HG02759 (cell line): ENCODE measurements at regions not wholly inside any gene's neighbourhood (a gene's known extent, or its start where the extent isn't known, plus 50 kb on each side); places are given as distances from the start of the nearest gene placed in this dataset.
"Not testable (repeated sequence)": the region's sequence is repeated elsewhere in the genome, so short reads cannot be mapped to it uniquely, and the experiment has no call there.

ENCODE experiments used
- ATAC-seq: cut with Tn5 transposase; IDR thresholded peaks from one replicate; pipeline ENCODE4 v1.9.1; 2021; ENCODE audit warnings: mild to moderate bottlenecking, moderate library complexity; ENCODE audit not compliant: unreplicated experiment

DNA sequence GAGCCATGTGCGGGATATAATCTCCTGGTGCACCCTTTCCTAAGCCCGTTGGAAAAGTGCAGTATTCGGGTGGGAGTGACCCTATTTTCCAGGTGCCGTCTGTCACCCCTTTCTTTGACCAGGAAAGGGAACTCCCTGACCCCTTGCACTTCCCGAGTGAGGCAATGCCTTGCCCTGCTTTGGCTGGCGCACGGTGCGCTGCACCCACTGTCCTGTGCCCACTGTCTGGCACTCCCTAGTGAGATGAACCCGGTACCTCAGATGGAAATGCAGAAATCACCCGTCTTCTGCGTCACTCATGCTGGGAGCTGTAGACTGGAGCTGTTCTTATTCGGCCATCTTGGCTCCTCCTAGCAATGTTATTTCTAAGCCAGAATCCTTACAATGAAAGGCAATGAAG, 121.1 kb downstream of the TAF11L14 start:
- not testable (repeated sequence) for ATAC-seq

DNA sequence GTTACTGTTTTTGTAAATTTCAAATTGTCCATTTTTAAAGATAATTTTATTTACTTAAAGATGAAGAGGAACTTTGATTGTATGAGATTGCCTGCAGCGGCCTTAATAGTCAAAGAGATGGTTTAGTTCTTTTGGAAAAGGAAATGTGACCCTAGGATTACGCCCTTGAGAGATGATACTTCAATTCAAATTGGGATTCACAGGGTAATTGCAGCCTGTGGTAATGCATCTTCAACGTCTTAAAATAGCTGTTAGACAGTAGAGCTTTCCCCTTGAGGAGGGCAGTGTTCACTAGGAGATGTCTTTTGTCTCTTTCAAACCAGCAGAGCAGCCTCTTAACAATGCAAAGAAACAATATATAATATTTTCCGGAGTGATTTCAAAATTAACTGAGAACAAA, 127.1 kb downstream of the TAF11L14 start:
- ATAC-seq, result no peak

DNA sequence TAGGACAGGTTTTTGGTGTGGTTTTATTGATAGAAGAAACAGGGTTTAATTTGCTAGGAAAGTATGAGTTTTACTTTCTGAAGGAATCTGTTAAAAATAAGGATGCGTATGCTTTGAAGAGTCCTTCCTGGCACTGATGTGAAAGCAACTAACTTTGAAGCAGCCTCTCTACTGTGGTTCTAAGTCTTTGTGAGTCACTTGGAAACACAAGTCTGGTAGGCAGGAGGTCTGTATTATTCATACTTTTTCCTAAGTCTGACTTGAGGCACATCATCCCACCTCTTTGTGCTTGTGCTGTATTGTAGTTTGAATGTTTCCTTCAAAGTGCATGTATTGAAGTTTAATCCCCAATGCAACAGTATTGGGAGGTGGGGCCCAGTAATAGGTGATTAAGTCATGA, 129.0 kb downstream of the TAF11L14 start:
- no peak for ATAC-seq

DNA sequence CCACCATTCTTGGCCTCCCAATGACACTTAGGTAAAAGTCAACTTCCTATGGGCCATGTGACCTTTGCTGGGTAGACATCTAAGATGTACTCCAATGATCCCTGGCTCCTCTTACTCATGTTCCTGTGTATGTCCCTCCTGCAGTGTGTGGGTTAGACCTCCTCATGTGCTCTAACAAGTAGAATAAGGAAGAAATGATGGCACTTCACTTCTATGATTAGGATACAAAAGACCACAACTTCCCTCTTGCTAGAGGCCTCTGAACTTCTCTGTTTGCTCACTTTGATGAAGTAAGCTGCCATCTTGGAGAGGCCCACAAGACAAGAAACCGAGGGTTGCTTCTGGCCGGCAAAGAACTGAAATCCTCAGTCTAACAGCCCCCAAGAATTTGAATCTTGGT, 131.8 kb downstream of the TAF11L14 start:
- ATAC-seq, result no peak

DNA sequence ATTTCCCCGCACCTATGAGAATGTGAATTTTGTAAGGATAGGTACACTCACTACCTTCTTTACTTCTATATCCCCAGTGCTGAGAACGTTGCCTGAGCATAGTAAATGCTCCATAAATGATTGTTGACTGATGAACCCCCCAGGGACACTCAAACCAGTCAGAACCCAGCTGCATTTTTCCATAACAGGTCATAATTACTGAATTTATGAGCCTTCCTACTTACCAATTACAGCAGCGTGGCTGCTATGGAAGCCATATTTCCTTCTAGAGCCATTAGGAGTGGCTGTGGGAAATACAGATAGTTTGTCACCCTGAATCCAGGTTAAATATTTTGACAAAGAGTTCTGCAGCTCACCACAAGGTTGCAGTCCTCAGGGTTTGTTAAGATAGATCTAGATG, 135.0 kb downstream of the TAF11L14 start:
- ATAC-seq, result no peak

- no peak for ATAC-seq
Observed at GRCh38 chr5:17772232-17772631, 138.0 kb downstream of the TAF11L14 start.

DNA sequence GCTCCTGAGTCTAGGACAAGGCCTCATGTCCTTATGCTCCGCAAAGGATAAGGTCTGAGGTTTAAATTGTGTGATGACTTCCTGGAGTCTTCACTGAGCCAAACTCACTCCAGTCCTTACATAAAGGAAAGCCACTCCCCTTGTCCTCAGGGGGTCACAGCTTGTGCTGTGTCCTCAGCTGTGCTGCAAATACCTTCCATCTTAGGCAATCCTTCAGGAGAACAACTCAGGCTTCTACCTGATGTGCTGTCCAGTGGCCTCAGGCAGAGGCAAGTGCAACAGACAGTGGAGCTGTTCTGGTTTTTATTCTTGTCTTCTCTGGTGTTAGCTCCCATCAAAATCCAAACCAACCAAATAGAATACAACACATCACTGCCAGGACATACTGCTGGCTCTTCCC, 151.5 kb downstream of the TAF11L14 start:
- ATAC-seq, result no peak

GRCh38 chr5:17788351-17788750, 154.1 kb downstream of the TAF11L14 start:
- ATAC-seq, result no peak

DNA sequence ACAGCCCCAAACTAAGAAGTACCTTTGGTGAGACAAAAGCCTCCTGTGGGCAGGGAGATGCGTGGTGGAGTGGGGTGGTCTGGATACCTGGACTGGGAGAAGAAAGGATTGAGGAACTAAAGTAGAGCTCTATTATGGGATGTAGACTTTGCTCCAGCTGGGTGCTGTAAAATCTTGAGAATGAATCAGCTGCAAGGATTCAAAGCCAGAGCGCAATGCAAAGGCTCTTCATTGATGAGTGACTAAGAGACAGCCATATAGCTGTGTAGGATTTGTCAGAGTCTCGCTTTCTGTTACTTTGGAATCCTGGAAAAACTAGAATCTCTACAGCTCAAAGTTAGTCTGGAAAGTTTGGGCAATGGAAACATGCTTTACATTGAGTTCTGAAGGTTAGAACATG, 159.9 kb downstream of the TAF11L14 start:
- ATAC-seq, result no peak

- ATAC-seq, result no peak
Observed at GRCh38 chr5:17794815-17795214, 160.6 kb downstream of the TAF11L14 start.

- no peak for ATAC-seq
Observed at GRCh38 chr5:17796142-17796541, 161.9 kb downstream of the TAF11L14 start.

DNA sequence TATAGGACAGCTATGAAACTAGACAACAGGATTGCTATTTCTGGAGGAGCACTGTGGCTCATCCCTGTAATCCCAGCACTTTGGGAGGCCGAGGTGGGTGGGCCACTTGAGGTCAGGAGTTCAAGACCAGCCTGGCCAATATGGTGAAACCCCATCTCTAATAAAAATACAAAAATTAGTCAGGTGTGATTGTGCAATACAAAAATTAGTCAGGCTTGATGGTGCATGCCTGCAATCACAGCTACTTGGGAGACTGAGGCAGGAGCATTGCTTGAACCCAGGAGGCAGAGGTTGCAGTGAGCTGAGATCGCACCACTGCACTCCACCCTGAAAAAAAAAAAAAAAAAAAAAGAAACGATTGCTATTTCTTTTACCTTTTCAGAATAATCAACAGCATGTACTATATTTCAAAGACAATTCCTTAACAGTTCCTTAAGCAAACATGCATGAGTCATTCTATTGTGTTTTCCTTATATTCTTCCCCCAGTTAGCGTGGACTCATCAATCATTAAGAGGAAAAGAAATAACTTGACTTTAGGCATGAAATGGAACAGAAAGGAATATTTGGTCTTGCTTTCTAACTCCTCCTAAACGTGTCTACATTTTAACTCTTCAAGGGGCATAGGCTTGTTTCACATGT, 162.6 kb downstream of the TAF11L14 start:
- no peak for ATAC-seq

- ATAC-seq, result no peak
Observed at GRCh38 chr5:17799521-17799920, 165.3 kb downstream of the TAF11L14 start.

DNA sequence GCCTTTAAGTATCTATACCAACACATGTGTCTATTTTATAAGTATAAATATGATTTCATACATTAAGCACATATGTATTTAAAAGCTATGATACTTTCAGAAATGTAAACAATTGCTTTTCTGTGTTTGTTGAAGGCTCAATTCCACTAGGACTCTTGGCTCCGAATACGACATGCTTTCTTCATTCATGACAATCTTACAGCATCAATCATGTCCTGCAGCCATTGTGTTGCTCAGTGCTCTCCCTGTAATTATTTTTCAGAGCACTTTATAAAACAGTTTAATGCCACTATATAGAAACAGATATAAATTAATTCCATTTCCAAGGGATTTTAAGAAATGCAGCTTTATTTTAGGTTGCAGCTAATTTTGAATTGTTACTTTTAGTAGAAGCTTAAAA, 167.3 kb downstream of the TAF11L14 start:
- no peak for ATAC-seq

DNA sequence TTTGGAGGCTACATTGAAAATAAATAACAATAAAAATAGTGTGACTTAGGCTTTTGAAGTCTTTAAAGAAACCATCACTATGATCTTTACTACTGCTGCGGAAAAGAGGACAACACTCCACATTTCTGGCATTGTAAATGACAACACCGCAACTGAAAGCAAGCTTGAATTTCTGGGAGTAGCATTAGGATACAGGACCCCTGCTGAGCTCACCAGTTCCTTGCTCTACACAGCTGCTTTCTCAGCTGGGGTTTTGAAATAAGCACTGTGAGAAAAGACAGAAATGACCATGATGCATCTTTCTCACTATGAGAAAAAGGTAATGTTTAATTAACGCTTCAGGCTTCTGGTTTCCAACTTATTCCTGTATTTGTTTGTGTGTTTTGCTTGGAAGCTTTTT, 168.0 kb downstream of the TAF11L14 start:
- no peak for ATAC-seq

DNA sequence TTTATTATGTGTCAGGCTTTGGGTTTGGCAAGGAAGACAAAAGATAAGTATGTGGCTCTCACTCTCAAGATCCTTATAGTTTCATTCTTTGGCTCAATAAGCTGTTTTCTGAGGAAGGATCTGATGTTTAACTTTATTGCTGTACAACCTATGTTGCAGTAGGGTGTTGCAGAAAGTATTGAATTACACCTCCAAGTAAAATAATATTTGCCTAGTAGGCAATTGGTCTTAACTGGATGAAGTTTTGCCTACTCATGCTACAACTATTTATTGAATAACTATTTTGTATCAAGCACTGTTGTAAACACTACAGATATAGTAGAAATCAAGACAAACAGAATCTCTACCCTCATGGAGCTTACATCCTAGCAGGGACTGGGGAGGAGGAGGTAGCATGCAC, 169.7 kb downstream of the TAF11L14 start:
- ATAC-seq, result no peak

GRCh38 chr5:17805227-17805825, 171.1 kb downstream of the TAF11L14 start:
- no peak for ATAC-seq

DNA sequence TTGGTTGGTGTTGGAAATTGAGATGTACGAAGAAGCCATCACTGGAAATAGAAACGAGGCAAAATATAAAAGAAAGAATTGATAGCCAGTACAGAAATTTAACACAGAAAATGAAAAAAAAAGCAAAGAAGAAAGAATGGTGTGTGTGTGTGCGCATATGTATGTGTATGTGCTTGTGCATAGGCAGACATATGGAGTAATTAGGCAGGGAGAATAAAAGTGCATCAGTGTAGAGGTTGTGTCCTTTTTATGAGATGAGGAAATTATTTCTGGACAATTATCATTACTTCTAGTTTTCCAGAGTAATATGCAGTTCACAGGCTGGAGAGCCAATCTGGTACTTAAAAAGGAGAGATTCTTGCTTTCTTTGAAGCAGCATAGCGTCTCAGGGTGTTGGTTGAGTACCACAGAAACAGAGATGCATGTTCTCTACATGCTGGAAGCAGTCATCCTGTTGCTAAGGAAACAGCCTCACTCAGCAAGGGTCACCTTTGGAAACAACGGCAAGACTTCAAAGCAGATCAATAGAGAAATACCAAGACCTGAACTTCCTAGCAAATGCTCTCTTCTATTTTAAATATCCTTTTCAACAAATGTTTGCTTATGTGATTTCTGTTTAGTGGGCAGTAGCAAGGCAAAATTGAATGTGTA, 172.7 kb downstream of the TAF11L14 start:
- no peak for ATAC-seq

GRCh38 chr5:17808566-17808965, 174.3 kb downstream of the TAF11L14 start:
- ATAC-seq, result no peak

GRCh38 chr5:17810734-17811133, 176.5 kb downstream of the TAF11L14 start:
- ATAC-seq, result no peak

GRCh38 chr5:17813214-17813613, 179.0 kb downstream of the TAF11L14 start:
- ATAC-seq, result no peak

- no peak for ATAC-seq
Observed at GRCh38 chr5:17816505-17816904, 182.2 kb downstream of the TAF11L14 start.

DNA sequence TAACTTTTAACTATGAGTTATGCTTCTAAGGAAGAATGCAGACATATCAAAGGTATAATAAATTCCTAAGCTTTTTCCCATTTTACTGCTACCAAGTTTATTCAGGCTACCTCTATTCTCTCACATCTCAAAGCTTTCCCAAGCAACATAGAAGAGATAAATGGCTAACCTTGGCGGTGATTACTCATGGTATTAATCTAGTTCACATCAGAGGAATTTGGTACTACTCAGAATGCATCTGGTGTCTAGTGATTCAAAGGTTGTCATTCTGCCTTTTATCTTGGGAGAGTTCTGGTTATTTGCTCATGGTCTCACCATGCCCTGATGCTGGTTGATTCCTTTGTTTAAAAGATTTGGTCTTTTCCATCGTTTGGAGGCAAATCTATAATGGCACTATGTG, 182.7 kb downstream of the TAF11L14 start:
- ATAC-seq, result no peak
